NT2/D1 (cell line): ENCODE measurements at regions not wholly inside any gene's neighbourhood (a gene's known extent, or its start where the extent isn't known, plus 50 kb on each side); places are given as distances from the start of the nearest gene placed in this dataset.

Experiments
- DNase-seq: peaks from one replicate; pipeline ENCODE4 v3.0.0-alpha.2; 2011; ENCODE audit warnings: low read depth, low spot score
- H3K27me3 ChIP-seq: 2 replicates; pipeline ENCODE4 v1.6.0; 2011; ENCODE audit warnings: mild to moderate bottlenecking; ENCODE audit not compliant: insufficient read length, insufficient read depth
- H3K36me3 ChIP-seq: 2 replicates; pipeline ENCODE4 v1.6.1; 2011; ENCODE audit warnings: mild to moderate bottlenecking, low read length, mixed read lengths; ENCODE audit not compliant: insufficient read depth, insufficient read length
- H3K4me1 ChIP-seq: 2 replicates; pipeline ENCODE4 v1.5.1; 2011; ENCODE audit not compliant: insufficient read depth, insufficient read length
- H3K4me3 ChIP-seq: 2 replicates; pipeline ENCODE4 v1.5.1; 2011; ENCODE audit warnings: low read depth; ENCODE audit not compliant: insufficient read length
- H3K9ac ChIP-seq: 2 replicates; pipeline ENCODE4 v1.6.0; 2011; ENCODE audit warnings: low read depth; ENCODE audit not compliant: insufficient read length
- H3K9me3 ChIP-seq: 2 replicates; pipeline ENCODE4 v1.5.1; 2011; ENCODE audit warnings: mild to moderate bottlenecking, low read length; ENCODE audit not compliant: insufficient read depth
- SUZ12 ChIP-seq: IDR thresholded peaks from 2 replicates; pipeline ENCODE4 v1.6.1; 2011; ENCODE audit not compliant: insufficient read length, insufficient read depth; ENCODE audit errors: extremely low read depth
- YY1 ChIP-seq: IDR thresholded peaks from 2 replicates; pipeline ENCODE4 v1.6.1; 2011; ENCODE audit not compliant: insufficient read length, insufficient read depth
- ZNF274 ChIP-seq: IDR thresholded peaks from 2 replicates; pipeline ENCODE4 v1.6.1; 2011; ENCODE audit warnings: mild to moderate bottlenecking, low read depth, low read length

GRCh38 chr12:47558625-47559345, 147.0 kb downstream of the RPAP3 start:
- Histone ChIP-seq H3K27me3 (no peaks in the 10 kb centered on the region), H3K36me3 (no peaks in the 10 kb centered on the region), H3K9ac (no peak overlapping the region), H3K4me1 (no peaks in the 10 kb centered on the region), H3K9me3 (peaks cover 17% of the 10 kb centered on the region; the same call in 1 of the 2 replicates), H3K4me3 (no peak overlapping the region)
- TF ChIP-seq ZNF274 (no peak), SUZ12 (no peak), YY1 (no peak)
- DNase-seq: no peak

- Histone ChIP-seq H3K27me3 (no peaks in the 10 kb centered on the region), H3K9ac (no peak overlapping the region), H3K4me3 (no peak overlapping the region), H3K36me3 (no peaks in the 10 kb centered on the region), H3K9me3 (peaks cover 29% of the 10 kb centered on the region), H3K4me1 (no peaks in the 10 kb centered on the region)
- no peak for TF ChIP-seq SUZ12
- no peak for TF ChIP-seq ZNF274
- no peak for DNase-seq
These were observed 148.4 kb downstream of the RPAP3 start for GRCh38 chr12:47557386-47557785.

- DNase-seq: no peak
- Histone ChIP-seq H3K9me3 (peaks cover 35% of the 10 kb centered on the region), H3K36me3 (no peaks in the 10 kb centered on the region), H3K27me3 (no peaks in the 10 kb centered on the region), H3K9ac (no peak overlapping the region), H3K4me1 (no peaks in the 10 kb centered on the region), H3K4me3 (no peak overlapping the region)
- no peak for TF ChIP-seq ZNF274
- TF ChIP-seq SUZ12: no peak
- no peak for TF ChIP-seq YY1
These were observed 149.4 kb downstream of the RPAP3 start for GRCh38 chr12:47556261-47557030.

GRCh38 chr12:47554046-47554653, 151.7 kb downstream of the RPAP3 start:
- TF ChIP-seq ZNF274 (no peak), SUZ12 (no peak), YY1 (no peak)
- peaks cover 35% of the 10 kb centered on the region for H3K9me3 ChIP-seq
- H3K4me3 ChIP-seq: no peak overlapping the region
- no peak overlapping the region for H3K9ac ChIP-seq
- H3K36me3 ChIP-seq: no peaks in the 10 kb centered on the region
- no peak for DNase-seq
- H3K27me3 ChIP-seq: no peaks in the 10 kb centered on the region
- no peaks in the 10 kb centered on the region for H3K4me1 ChIP-seq

GRCh38 chr12:47553266-47553665, 152.6 kb downstream of the RPAP3 start:
- no peaks in the 10 kb centered on the region for H3K36me3 ChIP-seq
- peaks cover 35% of the 10 kb centered on the region for H3K9me3 ChIP-seq
- no peaks in the 10 kb centered on the region for H3K4me1 ChIP-seq
- DNase-seq: no peak
- TF ChIP-seq SUZ12 (no peak), ZNF274 (no peak), YY1 (no peak)
- no peak overlapping the region for H3K4me3 ChIP-seq
- no peak overlapping the region for H3K9ac ChIP-seq
- H3K27me3 ChIP-seq: no peaks in the 10 kb centered on the region

DNA sequence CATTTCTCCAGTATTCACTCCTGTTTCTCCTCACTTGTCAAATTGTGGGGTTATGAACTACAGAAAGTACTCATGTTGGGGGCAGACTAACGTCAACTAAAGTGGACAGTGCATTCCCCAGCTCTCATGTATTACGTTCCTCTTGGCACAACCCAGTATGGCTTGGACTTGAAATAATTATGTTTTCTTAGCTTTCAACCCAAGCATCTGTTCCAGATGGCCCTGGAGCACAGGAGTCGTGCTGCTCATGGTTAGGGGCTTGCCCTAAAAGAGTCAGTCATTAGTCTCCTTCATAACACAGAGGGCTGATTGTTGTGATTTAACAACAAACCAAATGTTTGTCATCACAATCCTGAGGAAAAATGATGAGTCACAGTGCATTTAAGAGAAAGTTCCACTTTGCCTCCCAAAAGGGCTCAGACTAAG, 154.4 kb downstream of the RPAP3 start:
- no peak for DNase-seq
- Histone ChIP-seq H3K4me1 (no peaks in the 10 kb centered on the region), H3K27me3 (no peaks in the 10 kb centered on the region), H3K4me3 (no peak overlapping the region), H3K36me3 (no peaks in the 10 kb centered on the region), H3K9me3 (peaks cover 32% of the 10 kb centered on the region), H3K9ac (no peak overlapping the region)
- no peak for TF ChIP-seq SUZ12

DNA sequence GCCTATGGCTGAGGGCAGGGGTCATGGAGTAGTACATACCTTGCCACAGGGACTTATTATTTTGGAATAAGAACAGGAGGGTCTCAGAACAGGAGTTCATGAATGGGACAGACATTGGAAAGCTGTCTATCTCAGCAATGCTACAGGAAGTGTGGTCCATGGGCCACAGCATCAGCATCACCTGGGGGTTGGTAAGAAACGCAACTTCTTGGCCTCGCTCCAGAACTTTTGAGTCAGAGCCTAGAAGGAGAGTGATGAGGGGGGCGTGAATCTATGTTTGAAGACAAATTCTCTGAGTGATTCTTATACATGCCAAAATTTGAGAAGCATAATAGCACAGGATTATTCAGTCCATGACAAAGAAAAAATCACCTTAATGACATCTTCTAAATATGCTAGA, 156.6 kb downstream of the RPAP3 start:
- Histone ChIP-seq H3K4me3 (no peak overlapping the region), H3K36me3 (no peaks in the 10 kb centered on the region), H3K9ac (no peak overlapping the region), H3K27me3 (no peaks in the 10 kb centered on the region), H3K4me1 (no peaks in the 10 kb centered on the region), H3K9me3 (peaks cover 22% of the 10 kb centered on the region)
- DNase-seq: no peak
- TF ChIP-seq YY1 (no peak), SUZ12 (no peak), ZNF274 (no peak)
